HEK293 (cell line): ENCODE measurements at regions not wholly inside any gene's neighbourhood (a gene's known extent, or its start where the extent isn't known, plus 50 kb on each side); places are given as distances from the start of the nearest gene placed in this dataset.

Experiments used
- CTCF ChIA-PET: fragments of 350-600 bp; formaldehyde crosslinking; extraction: SDS; loops from one replicate; lab custom pipeline; 2021; ENCODE audit warnings: antibody characterized with exemption; lab: Yijun Ruan, JAX
- POLR2A ChIA-PET: fragments of 300-600 bp; formaldehyde crosslinking; extraction: SDS; loops from one replicate; lab custom pipeline; 2020; ENCODE audit warnings: antibody characterized with exemption, inconsistent platforms; lab: Yijun Ruan, JAX
- H3K27ac ChIP-seq: fragments of 200-500 bp; sonication (Bioruptor generic); 2 replicates; pipeline ENCODE4 v1.5.1; 2014; ENCODE audit warnings: low read depth, low read length, control low read depth, inconsistent platforms; ENCODE audit errors: extremely low read depth
- H3K36me3 ChIP-seq, 2 experiments: fragments of 200-500 bp in 1 of 2; sonication (Bioruptor generic) in 1 of 2; 1 replicate in 1 of 2; 2 replicates in 1 of 2; pipeline ENCODE4 v1.5.1; 2014 to 2017; ENCODE audit warnings: inconsistent platforms in 2 of 2, low read length in 2 of 2; ENCODE audit not compliant: control insufficient read depth in 2 of 2, insufficient read depth in 1 of 2
- H3K4me1 ChIP-seq: fragments of 200-500 bp; sonication (Bioruptor generic); 2 replicates; pipeline ENCODE4 v1.5.1; 2014; ENCODE audit warnings: mild to moderate bottlenecking, low read length, inconsistent platforms; ENCODE audit not compliant: control insufficient read depth, insufficient read depth
- H3K4me3 ChIP-seq: 2 replicates; pipeline ENCODE4 v1.5.1; 2011; ENCODE audit warnings: low read depth, mild to moderate bottlenecking, control low read depth, low read length, moderate library complexity
- H3K9me3 ChIP-seq: fragments of 200-500 bp; sonication (Bioruptor generic); 2 replicates; pipeline ENCODE4 v1.5.1; 2014; ENCODE audit warnings: low read depth, low read length, inconsistent platforms; ENCODE audit not compliant: control insufficient read depth, insufficient read depth
- GFI1B ChIP-seq: fragments of 450-650 bp; formaldehyde crosslinking; IDR thresholded peaks from 2 replicates; pipeline ENCODE4 v1.5.1; 2016; ENCODE audit warnings: missing biosample characterization, missing genetic modification characterization
- GLI4 ChIP-seq: fragments of 450-650 bp; formaldehyde crosslinking; IDR thresholded peaks from 2 replicates; pipeline ENCODE4 v1.5.1; 2016; ENCODE audit warnings: missing biosample characterization, missing genetic modification characterization
- HOXD13 ChIP-seq: sonication (generic); formaldehyde crosslinking; IDR thresholded peaks from 2 replicates; pipeline ENCODE4 v1.8.0; 2022; ENCODE audit warnings: missing genetic modification reagents, borderline replicate concordance
- OSR2 ChIP-seq: fragments of 450-650 bp; formaldehyde crosslinking; IDR thresholded peaks from 2 replicates; pipeline ENCODE4 v1.5.1; 2016; ENCODE audit warnings: missing biosample characterization, missing genetic modification characterization
- SALL2 ChIP-seq: fragments of 450-650 bp; formaldehyde crosslinking; IDR thresholded peaks from 2 replicates; pipeline ENCODE4 v1.5.0; 2017; ENCODE audit warnings: missing biosample characterization, mild to moderate bottlenecking, missing genetic modification characterization, borderline replicate concordance
- SCRT1 ChIP-seq: fragments of 450-650 bp; formaldehyde crosslinking; IDR thresholded peaks from 2 replicates; pipeline ENCODE4 v1.5.1; 2016; ENCODE audit warnings: missing biosample characterization, missing genetic modification characterization, borderline replicate concordance
- ZFHX2 ChIP-seq: fragments of 450-650 bp; formaldehyde crosslinking; conservative IDR thresholded peaks from 2 replicates; pipeline ENCODE4 v1.5.1; 2016; ENCODE audit warnings: missing biosample characterization, missing genetic modification characterization
- ZFP37 ChIP-seq: fragments of 450-650 bp; formaldehyde crosslinking; IDR thresholded peaks from 2 replicates; pipeline ENCODE4 v1.5.1; 2016; ENCODE audit warnings: missing biosample characterization, missing genetic modification characterization
- ZNF10 ChIP-seq: fragments of 450-650 bp; formaldehyde crosslinking; IDR thresholded peaks from 2 replicates; pipeline ENCODE4 v1.5.1; 2017; ENCODE audit warnings: missing biosample characterization, missing genetic modification characterization
- ZNF112 ChIP-seq: fragments of 450-650 bp; formaldehyde crosslinking; IDR thresholded peaks from 2 replicates; pipeline ENCODE4 v1.5.0; 2017; ENCODE audit warnings: missing biosample characterization, missing genetic modification characterization
- ZNF155 ChIP-seq: fragments of 450-650 bp; formaldehyde crosslinking; IDR thresholded peaks from 2 replicates; pipeline ENCODE4 v1.5.1; 2016; ENCODE audit warnings: missing biosample characterization, missing genetic modification characterization
- ZNF157 ChIP-seq: fragments of 450-650 bp; formaldehyde crosslinking; IDR thresholded peaks from 2 replicates; pipeline ENCODE4 v1.5.1; 2016; ENCODE audit warnings: missing biosample characterization, missing genetic modification characterization
- ZNF202 ChIP-seq: fragments of 450-650 bp; formaldehyde crosslinking; IDR thresholded peaks from 2 replicates; pipeline ENCODE4 v1.5.1; 2016; ENCODE audit warnings: missing biosample characterization, missing genetic modification characterization, borderline replicate concordance
- ZNF391 ChIP-seq: fragments of 450-650 bp; formaldehyde crosslinking; IDR thresholded peaks from 2 replicates; pipeline ENCODE4 v1.5.1; 2016; ENCODE audit warnings: low read depth, missing biosample characterization, missing genetic modification characterization, borderline replicate concordance
- ZNF48 ChIP-seq: fragments of 450-650 bp; formaldehyde crosslinking; IDR thresholded peaks from 2 replicates; pipeline ENCODE4 v1.5.1; 2016; ENCODE audit warnings: missing biosample characterization, missing genetic modification characterization
- ZNF529 ChIP-seq: fragments of 450-650 bp; formaldehyde crosslinking; IDR thresholded peaks from 2 replicates; pipeline ENCODE4 v1.5.1; 2017; ENCODE audit warnings: missing genetic modification characterization, missing biosample characterization; ENCODE audit not compliant: insufficient replicate concordance
- ZNF555 ChIP-seq: fragments of 450-650 bp; formaldehyde crosslinking; conservative IDR thresholded peaks from 2 replicates; pipeline ENCODE4 v1.5.1; 2017; ENCODE audit warnings: missing biosample characterization, mild to moderate bottlenecking, missing genetic modification characterization, inconsistent platforms
- ZNF701 ChIP-seq: fragments of 450-650 bp; formaldehyde crosslinking; IDR thresholded peaks from 2 replicates; pipeline ENCODE4 v1.5.1; 2016; ENCODE audit warnings: missing biosample characterization, missing genetic modification characterization
- ZNF76 ChIP-seq: fragments of 450-650 bp; formaldehyde crosslinking; IDR thresholded peaks from 2 replicates; pipeline ENCODE4; 2016; ENCODE audit warnings: low read depth, missing biosample characterization, missing genetic modification characterization, borderline replicate concordance
- ZNF777 ChIP-seq: fragments of 450-650 bp; formaldehyde crosslinking; IDR thresholded peaks from 2 replicates; pipeline ENCODE4 v1.5.1; 2017; ENCODE audit warnings: missing biosample characterization, missing genetic modification characterization, borderline replicate concordance
- ZNF830 ChIP-seq: fragments of 450-650 bp; IDR thresholded peaks from 2 replicates; pipeline ENCODE4 v1.5.0; 2018; ENCODE audit warnings: missing biosample characterization, missing genetic modification characterization, low read depth, mild to moderate bottlenecking, moderate library complexity
- TF ChIP-seq, protein P1 (sequence below): fragments of 450-650 bp; formaldehyde crosslinking; IDR thresholded peaks from 2 replicates; pipeline ENCODE4 v1.5.1; 2016; ENCODE audit warnings: missing biosample characterization, missing genetic modification characterization
- TF ChIP-seq, protein P2 (sequence below): fragments of 450-650 bp; formaldehyde crosslinking; IDR thresholded peaks from 2 replicates; pipeline ENCODE4 v1.5.1; 2016; ENCODE audit warnings: missing biosample characterization, missing genetic modification characterization

DNA sequence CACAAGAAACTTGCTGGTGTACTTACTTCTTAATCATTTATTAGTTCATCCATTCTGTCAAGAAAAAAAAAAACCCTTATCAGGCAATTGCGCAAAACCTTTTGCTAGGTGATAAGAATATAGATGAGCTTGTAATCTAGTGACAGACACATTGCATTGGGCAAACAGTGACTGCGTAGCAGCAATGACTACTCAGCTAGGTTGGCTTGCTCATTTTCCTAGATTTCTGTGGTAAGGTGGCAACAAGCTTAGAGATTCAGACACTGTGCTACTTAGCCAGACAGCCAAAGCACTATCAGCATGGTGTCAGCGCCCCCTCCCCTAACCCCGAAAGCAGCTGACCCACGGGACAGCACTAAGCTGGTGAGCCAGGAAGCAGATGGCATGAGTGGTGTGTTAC is 203.1 kb downstream of the BARHL2 start:
- ChIA-PET POLR2A (no interaction called here), CTCF (interaction anchor here (0.6 kb wide), 2 partner anchors 11 to 276 kb away, joined by 3 to 4 read pairs; no protein-coding TSS in a partner anchor)
- TF ChIP-seq ZNF157 (no peak), GFI1B (no peak), ZNF155 (no peak), ZNF10 (tag by site-specific recombination) (no peak), OSR2 (tag by site-specific recombination) (no peak), ZNF830 (tag by site-specific recombination) (no peak), ZNF555 (tag by site-specific recombination) (no peak), SCRT1 (tag by site-specific recombination) (no peak), HOXD13 (no peak)
- H3K36me3 ChIP-seq = no peaks in the 10 kb centered on the region
- H3K27ac ChIP-seq = no peak overlapping the region
- H3K9me3 ChIP-seq = no peaks in the 10 kb centered on the region
- H3K4me1 ChIP-seq = no peaks in the 10 kb centered on the region; the same call in 1 of the 2 replicates
- no peak overlapping the region for H3K4me3 ChIP-seq

DNA sequence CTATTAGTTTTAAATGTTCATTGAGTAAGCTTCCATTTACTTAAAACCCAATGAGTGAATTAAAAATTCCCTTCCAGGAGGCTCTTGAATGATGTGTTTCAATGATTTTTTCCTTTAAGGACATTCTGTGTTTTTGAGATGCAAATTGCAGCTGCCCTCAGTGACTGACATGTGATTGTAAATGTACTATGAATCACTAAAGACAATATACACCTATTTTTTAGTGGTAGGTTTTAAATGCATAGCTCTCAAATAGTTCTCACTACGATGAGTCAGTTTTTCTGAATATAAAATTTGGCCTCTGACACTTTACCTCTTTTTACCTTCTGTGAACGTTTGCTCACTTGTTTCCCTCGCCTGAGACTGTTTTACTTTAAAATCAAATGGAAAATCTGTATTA is 204.7 kb downstream of the BARHL2 start:
- Histone ChIP-seq H3K9me3 (no peaks in the 10 kb centered on the region), H3K36me3 (no peaks in the 10 kb centered on the region), H3K27ac (no peak overlapping the region), H3K4me1 (no peaks in the 10 kb centered on the region; the same call in 1 of the 2 replicates), H3K4me3 (no peak overlapping the region)
- POLR2A ChIA-PET = no interaction called here
- CTCF ChIA-PET = no interaction called here
- no peak for TF ChIP-seq ZNF529 (tag by site-specific recombination)
- TF ChIP-seq GLI4 (tag by site-specific recombination) = no peak
- TF ChIP-seq ZNF777 (tag by site-specific recombination) = no peak
- TF ChIP-seq ZNF202 (tag by site-specific recombination) = no peak
- TF ChIP-seq ZNF391 = no peak
- TF ChIP-seq ZNF10 (tag by site-specific recombination) = no peak
- TF ChIP-seq ZNF76 (tag by site-specific recombination) = no peak
- TF ChIP-seq ZNF701 (tag by site-specific recombination) = no peak
- no peak for TF ChIP-seq SALL2 (tag by site-specific recombination)
- TF ChIP-seq, protein P1, sequence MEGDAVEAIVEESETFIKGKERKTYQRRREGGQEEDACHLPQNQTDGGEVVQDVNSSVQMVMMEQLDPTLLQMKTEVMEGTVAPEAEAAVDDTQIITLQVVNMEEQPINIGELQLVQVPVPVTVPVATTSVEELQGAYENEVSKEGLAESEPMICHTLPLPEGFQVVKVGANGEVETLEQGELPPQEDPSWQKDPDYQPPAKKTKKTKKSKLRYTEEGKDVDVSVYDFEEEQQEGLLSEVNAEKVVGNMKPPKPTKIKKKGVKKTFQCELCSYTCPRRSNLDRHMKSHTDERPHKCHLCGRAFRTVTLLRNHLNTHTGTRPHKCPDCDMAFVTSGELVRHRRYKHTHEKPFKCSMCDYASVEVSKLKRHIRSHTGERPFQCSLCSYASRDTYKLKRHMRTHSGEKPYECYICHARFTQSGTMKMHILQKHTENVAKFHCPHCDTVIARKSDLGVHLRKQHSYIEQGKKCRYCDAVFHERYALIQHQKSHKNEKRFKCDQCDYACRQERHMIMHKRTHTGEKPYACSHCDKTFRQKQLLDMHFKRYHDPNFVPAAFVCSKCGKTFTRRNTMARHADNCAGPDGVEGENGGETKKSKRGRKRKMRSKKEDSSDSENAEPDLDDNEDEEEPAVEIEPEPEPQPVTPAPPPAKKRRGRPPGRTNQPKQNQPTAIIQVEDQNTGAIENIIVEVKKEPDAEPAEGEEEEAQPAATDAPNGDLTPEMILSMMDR (tag by site-specific recombination) = no peak
- no peak for TF ChIP-seq ZNF112 (tag by site-specific recombination)
- TF ChIP-seq ZFP37 = no peak
- TF ChIP-seq, protein P2, sequence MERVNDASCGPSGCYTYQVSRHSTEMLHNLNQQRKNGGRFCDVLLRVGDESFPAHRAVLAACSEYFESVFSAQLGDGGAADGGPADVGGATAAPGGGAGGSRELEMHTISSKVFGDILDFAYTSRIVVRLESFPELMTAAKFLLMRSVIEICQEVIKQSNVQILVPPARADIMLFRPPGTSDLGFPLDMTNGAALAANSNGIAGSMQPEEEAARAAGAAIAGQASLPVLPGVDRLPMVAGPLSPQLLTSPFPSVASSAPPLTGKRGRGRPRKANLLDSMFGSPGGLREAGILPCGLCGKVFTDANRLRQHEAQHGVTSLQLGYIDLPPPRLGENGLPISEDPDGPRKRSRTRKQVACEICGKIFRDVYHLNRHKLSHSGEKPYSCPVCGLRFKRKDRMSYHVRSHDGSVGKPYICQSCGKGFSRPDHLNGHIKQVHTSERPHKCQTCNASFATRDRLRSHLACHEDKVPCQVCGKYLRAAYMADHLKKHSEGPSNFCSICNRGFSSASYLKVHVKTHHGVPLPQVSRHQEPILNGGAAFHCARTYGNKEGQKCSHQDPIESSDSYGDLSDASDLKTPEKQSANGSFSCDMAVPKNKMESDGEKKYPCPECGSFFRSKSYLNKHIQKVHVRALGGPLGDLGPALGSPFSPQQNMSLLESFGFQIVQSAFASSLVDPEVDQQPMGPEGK (tag by site-specific recombination) = no peak
- no peak for TF ChIP-seq ZFHX2
- no peak for TF ChIP-seq ZNF48
